Gastrocnemius medialis (tissue), 4 donors: ENCODE measurements at regions not wholly inside any gene's neighbourhood (a gene's known extent, or its start where the extent isn't known, plus 50 kb on each side); places are given as distances from the start of the nearest gene placed in this dataset.

Source experiments
- ATAC-seq, 2 donors: fragments of 150-250 bp; one replicate each; pipeline ENCODE4 v1.9.1; 2016
- DNase-seq, 2 donors: peaks; one replicate each; pipeline ENCODE4 v3.0.0-alpha.2; 2019
- H3K27ac ChIP-seq, 4 donors: fragments of 200-600 bp; sonication (generic); 1 replicate in 1 of 4; 2 replicates in 3 of 4; pipeline ENCODE4 v1.5.1; 2016 to 2018; ENCODE audit warnings: mild to moderate bottlenecking in 2 of 4, moderate library complexity in 1 of 4
- H3K27me3 ChIP-seq, 3 donors: fragments of 200-600 bp; sonication (generic) in 2 of 3; 1 replicate in 1 of 3; 2 replicates in 2 of 3; pipeline versions ENCODE4 v1.5.1 to v1.6.0; 2016 to 2019; ENCODE audit warnings: mild to moderate bottlenecking in 1 of 3, moderate library complexity in 1 of 3
- H3K36me3 ChIP-seq, 2 donors: fragments of 200-600 bp; sonication (generic) in 1 of 2; one replicate each; pipeline ENCODE4 v1.5.1; 2017 to 2018
- H3K4me1 ChIP-seq, 2 donors: fragments of 200-600 bp; sonication (generic) in 1 of 2; one replicate each; pipeline ENCODE4 v1.5.1; 2016 to 2017; ENCODE audit warnings: mild to moderate bottlenecking in 2 of 2
- H3K4me3 ChIP-seq, 4 donors: fragments of 200-600 bp; sonication (generic) in 3 of 4; 1 replicate in 1 of 4; 2 replicates in 3 of 4; pipeline ENCODE4 v1.5.1; 2016 to 2019; ENCODE audit warnings: mild to moderate bottlenecking in 2 of 4
- H3K9me3 ChIP-seq, 3 donors: fragments of 200-600 bp; sonication (generic) in 2 of 3; 1 replicate in 1 of 3; 2 replicates in 2 of 3; pipeline ENCODE4 v1.5.1; 2016 to 2019
- POLR2A ChIP-seq, 2 donors: fragments of 450-650 bp; IDR thresholded peaks; one replicate each; pipeline ENCODE4 v1.6.1; 2017; ENCODE audit warnings: antibody characterized with exemption in 2 of 2, mild to moderate bottlenecking in 2 of 2, moderate library complexity in 2 of 2
- in situ Hi-C, 4 donors: fragments of 200-750 bp; cut with MboI; loops; one replicate each; pipeline versions ENCODE4 v1.15.0 to v1.8.0; 2017; ENCODE audit warnings: low sequenced_read_pairs in 4 of 4
- intact Hi-C: fragments of 100-400 bp; cut with DNase I; formaldehyde crosslinking; loops from one replicate; pipeline ENCODE4 v1.15.1; 2023; ENCODE audit warnings: low total_unique reads
- TF ChIP-seq, protein P1 (sequence below), 5 experiments: fragments of 450-650 bp in 3 of 5; fragments of 200-600 bp in 2 of 5; sonication (generic) in 2 of 5; IDR thresholded peaks in 4 of 5; conservative IDR thresholded peaks in 1 of 5; 1 replicate in 4 of 5; 2 replicates in 1 of 5; pipeline ENCODE4 v1.5.1; 2016 to 2019; ENCODE audit warnings: antibody characterized with exemption in 5 of 5, mild to moderate bottlenecking in 3 of 5, moderate library complexity in 3 of 5

DNA sequence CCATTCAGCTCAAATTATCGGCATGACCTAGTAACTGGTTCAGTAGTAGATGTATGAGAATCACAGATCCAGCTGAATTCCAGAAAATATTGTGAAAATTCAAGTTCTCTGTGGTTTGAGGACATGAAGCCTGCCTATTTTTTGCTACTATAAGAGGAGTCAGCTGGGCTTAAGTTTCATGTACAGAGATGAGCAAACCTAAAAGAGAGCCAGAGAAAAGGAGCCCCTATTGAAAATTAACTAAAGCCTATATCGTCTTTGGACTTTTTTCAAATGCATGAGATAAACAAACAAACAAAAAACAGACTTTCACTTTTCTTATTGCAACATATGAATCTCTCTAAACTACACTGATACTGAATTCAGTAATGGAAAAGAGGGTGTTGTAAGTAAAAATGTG lies 106.8 kb upstream of the SPRY2 start:
- intact Hi-C loops, result no loop called here
- Histone ChIP-seq H3K27me3 (no peaks in the 10 kb centered on the region), H3K4me1 (peaks cover 5 to 8% of the 10 kb centered on the region in 2 donors), H3K4me3 (no peak overlapping the region), H3K9me3 (no peaks in the 10 kb centered on the region), H3K36me3 (no peaks in the 10 kb centered on the region), H3K27ac (no peak overlapping the region)
- ATAC-seq (no peak), DNase-seq (no peak)
- TF ChIP-seq, protein P1, sequence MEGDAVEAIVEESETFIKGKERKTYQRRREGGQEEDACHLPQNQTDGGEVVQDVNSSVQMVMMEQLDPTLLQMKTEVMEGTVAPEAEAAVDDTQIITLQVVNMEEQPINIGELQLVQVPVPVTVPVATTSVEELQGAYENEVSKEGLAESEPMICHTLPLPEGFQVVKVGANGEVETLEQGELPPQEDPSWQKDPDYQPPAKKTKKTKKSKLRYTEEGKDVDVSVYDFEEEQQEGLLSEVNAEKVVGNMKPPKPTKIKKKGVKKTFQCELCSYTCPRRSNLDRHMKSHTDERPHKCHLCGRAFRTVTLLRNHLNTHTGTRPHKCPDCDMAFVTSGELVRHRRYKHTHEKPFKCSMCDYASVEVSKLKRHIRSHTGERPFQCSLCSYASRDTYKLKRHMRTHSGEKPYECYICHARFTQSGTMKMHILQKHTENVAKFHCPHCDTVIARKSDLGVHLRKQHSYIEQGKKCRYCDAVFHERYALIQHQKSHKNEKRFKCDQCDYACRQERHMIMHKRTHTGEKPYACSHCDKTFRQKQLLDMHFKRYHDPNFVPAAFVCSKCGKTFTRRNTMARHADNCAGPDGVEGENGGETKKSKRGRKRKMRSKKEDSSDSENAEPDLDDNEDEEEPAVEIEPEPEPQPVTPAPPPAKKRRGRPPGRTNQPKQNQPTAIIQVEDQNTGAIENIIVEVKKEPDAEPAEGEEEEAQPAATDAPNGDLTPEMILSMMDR (IDR thresholded peaks at IDR 0.05 in 4 of 5, conservative IDR thresholded peaks at IDR 0.05 in 1 of 5), result no peak
- no peak for TF ChIP-seq POLR2A (IDR thresholded peaks at IDR 0.05)
- in situ Hi-C loops, result no loop called here

DNA sequence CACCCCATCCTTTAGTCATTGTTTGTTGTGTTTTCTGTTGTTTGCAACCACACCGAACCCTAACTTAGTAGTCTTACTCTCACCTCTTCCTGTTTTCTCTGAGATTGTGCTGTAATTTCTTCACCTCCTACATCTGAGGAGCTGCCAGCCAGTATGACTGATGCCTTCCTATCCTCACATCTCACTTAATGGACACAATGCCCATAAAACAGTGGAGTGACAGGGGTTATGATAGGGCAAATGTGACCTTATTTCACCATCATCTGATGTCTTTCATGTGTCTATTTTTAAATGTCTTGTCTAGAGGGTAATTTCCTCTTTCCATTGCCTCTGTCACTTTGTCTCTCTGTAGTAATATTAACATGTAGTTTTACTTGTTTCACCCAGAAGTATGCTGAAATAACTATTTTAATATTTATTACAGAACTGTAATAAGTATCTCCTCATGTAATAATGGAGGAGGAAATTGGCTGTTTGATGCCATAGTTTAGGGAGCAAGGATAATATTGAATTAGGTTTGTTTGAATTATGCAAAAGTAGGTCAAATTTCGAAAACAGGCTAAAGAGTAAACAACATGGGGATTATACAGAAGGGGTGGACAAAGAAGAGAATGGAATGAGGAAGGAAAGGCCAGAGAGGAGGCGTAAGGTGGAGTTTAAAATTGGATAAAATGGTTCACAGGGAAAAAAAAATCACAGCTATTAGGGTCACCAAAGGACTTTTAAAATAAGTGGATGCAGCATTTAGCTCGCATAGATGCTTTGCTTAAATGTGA lies 103.5 kb upstream of the SPRY2 start:
- in situ Hi-C loops (no loop called here), intact Hi-C loops (no loop called here)
- ATAC-seq (peak; percentile 65 to 85), DNase-seq (peak in 1 of 2 donors; percentile 13)
- peaks cover 5 to 6% of the 10 kb centered on the region in 2 donors for H3K4me1 ChIP-seq
- H3K9me3 ChIP-seq, result no peaks in the 10 kb centered on the region
- H3K27ac ChIP-seq, result peak overlapping the region; percentile 9 to 46 (median 24)
- TF ChIP-seq, protein P1 (IDR thresholded peaks at IDR 0.05 in 4 of 5, conservative IDR thresholded peaks at IDR 0.05 in 1 of 5), result no peak
- H3K36me3 ChIP-seq, result no peaks in the 10 kb centered on the region
- no peak overlapping the region for H3K4me3 ChIP-seq
- no peaks in the 10 kb centered on the region for H3K27me3 ChIP-seq

DNA sequence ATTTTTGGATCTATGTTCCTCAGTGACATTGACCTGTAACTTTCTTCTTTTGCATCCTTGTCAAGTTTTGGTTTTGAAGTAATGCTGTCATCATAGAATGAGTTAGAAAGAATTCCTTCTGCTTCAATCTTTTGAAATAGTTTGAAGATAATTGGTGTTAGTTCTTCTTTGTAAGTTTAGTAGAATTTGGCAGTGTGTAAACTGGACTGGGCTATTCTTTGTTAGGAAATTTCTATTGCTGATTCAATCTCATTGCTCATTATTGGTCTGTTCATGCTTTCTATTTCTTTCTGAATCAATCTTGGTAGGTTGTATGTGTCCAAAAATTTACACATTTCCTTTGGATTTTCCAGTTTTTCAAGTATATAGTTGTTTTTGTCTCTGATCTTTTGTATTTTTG lies 101.7 kb upstream of the SPRY2 start:
- in situ Hi-C loops, result no loop called here
- no peak for ATAC-seq

GRCh38 chr13:80441968-80442367 lies 101.0 kb upstream of the SPRY2 start:
- DNase-seq (no peak), ATAC-seq (no peak)
- in situ Hi-C loops, result no loop called here
- intact Hi-C loops, result no loop called here
- Histone ChIP-seq H3K27me3 (no peaks in the 10 kb centered on the region), H3K4me3 (no peak overlapping the region), H3K9me3 (no peaks in the 10 kb centered on the region), H3K36me3 (no peaks in the 10 kb centered on the region), H3K27ac (no peak overlapping the region), H3K4me1 (peaks cover 5 to 19% of the 10 kb centered on the region in 2 donors)
- TF ChIP-seq, protein P1 (IDR thresholded peaks at IDR 0.05 in 4 of 5, conservative IDR thresholded peaks at IDR 0.05 in 1 of 5), result no peak
- no peak for TF ChIP-seq POLR2A (IDR thresholded peaks at IDR 0.05)

More for the DNA sequence above, 101.7 kb upstream of the SPRY2 start:
- Histone ChIP-seq H3K27me3 (no peaks in the 10 kb centered on the region), H3K4me3 (no peak overlapping the region), H3K4me1 (peaks cover 5 to 13% of the 10 kb centered on the region in 2 donors), H3K36me3 (no peaks in the 10 kb centered on the region), H3K27ac (peak overlapping the region in 1 of 4 donors; percentile 41), H3K9me3 (no peaks in the 10 kb centered on the region)
- TF ChIP-seq, protein P1 (IDR thresholded peaks at IDR 0.05 in 4 of 5, conservative IDR thresholded peaks at IDR 0.05 in 1 of 5), result no peak
- TF ChIP-seq POLR2A (IDR thresholded peaks at IDR 0.05), result no peak
- intact Hi-C loops, result no loop called here
- no peak for DNase-seq
